Type B pancreatic cell (in vitro differentiated cells): ENCODE measurements at regions not wholly inside any gene's neighbourhood (a gene's known extent, or its start where the extent isn't known, plus 50 kb on each side); places are given as distances from the start of the nearest gene placed in this dataset.

Experiments
- DNase-seq: peaks from one replicate; pipeline ENCODE4 v3.0.0; 2021; ENCODE audit warnings: mixed read lengths; ENCODE audit not compliant: unreplicated experiment; ENCODE audit errors: extremely low spot score
- H3K27ac Mint-ChIP-seq: 2 replicates; pipeline ENCODE4 v1.8.0; 2021; ENCODE audit warnings: mild to moderate bottlenecking, mixed read lengths
- H3K27me3 Mint-ChIP-seq: 2 replicates; pipeline ENCODE4 v1.8.0; 2021; ENCODE audit warnings: mixed read lengths
- H3K36me3 Mint-ChIP-seq: 2 replicates; pipeline ENCODE4 v1.8.0; 2021; ENCODE audit warnings: mixed read lengths
- H3K4me1 Mint-ChIP-seq: one replicate; pipeline ENCODE4 v1.8.0; 2021; ENCODE audit warnings: mixed read lengths; ENCODE audit not compliant: unreplicated experiment
- H3K4me3 Mint-ChIP-seq: 2 replicates; pipeline ENCODE4 v1.8.0; 2021; ENCODE audit warnings: mild to moderate bottlenecking, mixed read lengths
- H3K9me3 Mint-ChIP-seq: 2 replicates; pipeline ENCODE4 v1.8.0; 2021; ENCODE audit warnings: mixed read lengths
- TF ChIP-seq, protein P1 (sequence below): fragments of 200-600 bp; sonication (generic); conservative IDR thresholded peaks from 2 replicates; pipeline ENCODE4 v1.5.0; 2021; ENCODE audit warnings: antibody characterized with exemption, mild to moderate bottlenecking

DNA sequence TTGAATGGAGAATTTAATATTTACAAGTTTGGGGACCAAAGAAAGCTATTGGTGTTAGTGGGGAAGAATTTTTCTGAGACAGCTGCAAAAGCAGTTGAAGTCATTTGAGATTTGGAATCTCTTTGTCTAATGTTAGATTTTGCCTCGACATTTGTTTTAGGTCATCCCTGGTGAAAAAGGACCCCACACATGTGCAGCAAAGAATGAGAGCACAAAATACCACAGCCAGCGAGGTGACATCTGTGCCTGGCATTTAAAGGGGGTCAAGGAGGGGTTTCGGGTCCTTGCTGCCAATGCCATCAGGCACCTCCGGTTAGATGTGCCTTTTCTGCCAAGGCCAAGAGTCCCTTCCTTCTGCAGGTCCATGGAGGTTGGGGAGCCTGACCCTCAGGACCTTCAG, 173.3 kb downstream of the TRIB2 start:
- Mint-ChIP-seq H3K27me3 (no peaks in the 10 kb centered on the region), H3K4me3 (no peak overlapping the region), H3K4me1 (peaks cover 2% of the 10 kb centered on the region), H3K9me3 (peaks cover 16% of the 10 kb centered on the region), H3K36me3 (no peaks in the 10 kb centered on the region), H3K27ac (no peak overlapping the region)
- TF ChIP-seq, protein P1, sequence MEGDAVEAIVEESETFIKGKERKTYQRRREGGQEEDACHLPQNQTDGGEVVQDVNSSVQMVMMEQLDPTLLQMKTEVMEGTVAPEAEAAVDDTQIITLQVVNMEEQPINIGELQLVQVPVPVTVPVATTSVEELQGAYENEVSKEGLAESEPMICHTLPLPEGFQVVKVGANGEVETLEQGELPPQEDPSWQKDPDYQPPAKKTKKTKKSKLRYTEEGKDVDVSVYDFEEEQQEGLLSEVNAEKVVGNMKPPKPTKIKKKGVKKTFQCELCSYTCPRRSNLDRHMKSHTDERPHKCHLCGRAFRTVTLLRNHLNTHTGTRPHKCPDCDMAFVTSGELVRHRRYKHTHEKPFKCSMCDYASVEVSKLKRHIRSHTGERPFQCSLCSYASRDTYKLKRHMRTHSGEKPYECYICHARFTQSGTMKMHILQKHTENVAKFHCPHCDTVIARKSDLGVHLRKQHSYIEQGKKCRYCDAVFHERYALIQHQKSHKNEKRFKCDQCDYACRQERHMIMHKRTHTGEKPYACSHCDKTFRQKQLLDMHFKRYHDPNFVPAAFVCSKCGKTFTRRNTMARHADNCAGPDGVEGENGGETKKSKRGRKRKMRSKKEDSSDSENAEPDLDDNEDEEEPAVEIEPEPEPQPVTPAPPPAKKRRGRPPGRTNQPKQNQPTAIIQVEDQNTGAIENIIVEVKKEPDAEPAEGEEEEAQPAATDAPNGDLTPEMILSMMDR: no peak
- DNase-seq: no peak

- Mint-ChIP-seq H3K27ac (no peak overlapping the region), H3K4me1 (no peaks in the 10 kb centered on the region), H3K9me3 (peaks cover 20% of the 10 kb centered on the region), H3K27me3 (no peaks in the 10 kb centered on the region), H3K4me3 (no peak overlapping the region), H3K36me3 (no peaks in the 10 kb centered on the region)
- TF ChIP-seq, protein P1: no peak
- DNase-seq: no peak
Measured at GRCh38 chr2:12890481-12890991, 173.8 kb downstream of the TRIB2 start.

GRCh38 chr2:12895017-12895416, 178.3 kb downstream of the TRIB2 start:
- Mint-ChIP-seq H3K4me1 (no peaks in the 10 kb centered on the region), H3K36me3 (no peaks in the 10 kb centered on the region), H3K9me3 (peaks cover 20% of the 10 kb centered on the region), H3K4me3 (no peak overlapping the region), H3K27me3 (no peaks in the 10 kb centered on the region), H3K27ac (no peak overlapping the region)
- TF ChIP-seq, protein P1: no peak
- DNase-seq: no peak

DNA sequence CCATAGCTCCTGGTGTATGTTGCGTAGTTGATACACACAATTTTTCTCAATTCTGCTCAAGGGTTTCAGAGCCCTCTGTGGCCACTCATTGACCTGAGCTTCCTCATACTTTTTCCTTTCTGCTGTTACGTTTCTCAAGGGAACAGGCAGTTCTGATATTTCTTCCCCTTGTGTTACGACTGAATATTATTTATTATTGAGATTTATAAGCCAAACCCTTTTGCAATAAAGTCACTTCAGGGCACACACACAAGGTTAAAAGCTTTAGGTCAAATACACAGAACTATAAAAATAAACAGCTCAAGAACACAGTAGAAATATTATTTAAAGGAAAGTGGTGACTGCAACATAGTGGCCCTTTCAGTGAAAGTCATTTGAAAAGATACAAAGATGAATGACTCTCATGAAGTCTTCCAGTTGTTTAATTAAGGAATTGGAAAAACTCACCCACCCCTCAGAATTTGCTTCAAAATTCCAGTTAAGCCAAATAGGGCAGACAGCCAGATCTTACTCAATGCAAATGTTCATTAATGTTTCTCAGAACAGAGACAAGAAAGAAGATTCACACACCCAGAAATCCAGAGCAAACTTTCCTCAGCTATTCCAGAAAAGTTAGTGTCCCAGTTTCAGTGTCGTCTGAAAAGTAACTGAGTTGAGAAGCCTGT, 179.7 kb downstream of the TRIB2 start:
- no peak for DNase-seq
- Mint-ChIP-seq H3K27me3 (no peaks in the 10 kb centered on the region), H3K4me3 (no peak overlapping the region), H3K9me3 (peaks cover 18% of the 10 kb centered on the region), H3K4me1 (no peaks in the 10 kb centered on the region), H3K27ac (no peak overlapping the region), H3K36me3 (no peaks in the 10 kb centered on the region)
- TF ChIP-seq, protein P1: no peak

GRCh38 chr2:12897181-12897580, 180.4 kb downstream of the TRIB2 start:
- TF ChIP-seq, protein P1: no peak
- Mint-ChIP-seq H3K9me3 (peaks cover 11% of the 10 kb centered on the region), H3K27me3 (no peaks in the 10 kb centered on the region), H3K4me3 (no peak overlapping the region), H3K4me1 (no peaks in the 10 kb centered on the region), H3K36me3 (no peaks in the 10 kb centered on the region), H3K27ac (no peak overlapping the region)
- DNase-seq: no peak

GRCh38 chr2:12903272-12903671, 186.5 kb downstream of the TRIB2 start:
- H3K4me1 Mint-ChIP-seq: no peaks in the 10 kb centered on the region
- H3K4me3 Mint-ChIP-seq: no peak overlapping the region
- H3K9me3 Mint-ChIP-seq: no peaks in the 10 kb centered on the region
- H3K27ac Mint-ChIP-seq: no peak overlapping the region
- TF ChIP-seq, protein P1: no peak
- H3K27me3 Mint-ChIP-seq: no peaks in the 10 kb centered on the region
- no peak for DNase-seq
- H3K36me3 Mint-ChIP-seq: no peaks in the 10 kb centered on the region
